EL (cell line): ENCODE measurements at regions not wholly inside any gene's neighbourhood (a gene's known extent, or its start where the extent isn't known, plus 50 kb on each side); places are given as distances from the start of the nearest gene placed in this dataset.
"Not testable (repeated sequence)": the region's sequence is repeated elsewhere in the genome, so short reads cannot be mapped to it uniquely, and the experiment has no call there.

ENCODE experiments used
- DNase-seq: peaks from one replicate; pipeline ENCODE4 v3.0.0-alpha.2; 2016

DNA sequence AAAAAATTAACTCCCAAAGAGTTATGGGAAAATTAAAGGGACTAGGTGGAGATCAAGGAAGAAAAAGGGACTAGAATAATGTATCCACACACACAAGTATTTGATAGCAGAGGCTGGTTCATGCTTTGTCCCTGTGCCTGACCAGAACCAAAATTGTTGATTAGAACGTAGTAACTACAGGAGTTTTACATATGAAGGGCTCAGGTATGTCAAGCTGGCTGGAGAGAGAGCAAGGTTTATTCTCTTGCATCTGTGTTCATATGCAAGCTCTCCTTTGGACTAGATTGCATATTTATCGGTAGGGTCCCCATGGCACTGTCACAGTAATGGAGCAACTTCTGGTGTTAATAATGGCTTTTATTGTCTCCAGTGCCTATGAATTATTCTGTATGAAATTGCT is 239.9 kb upstream of the TRPM3 start:
- no peak for DNase-seq

DNA sequence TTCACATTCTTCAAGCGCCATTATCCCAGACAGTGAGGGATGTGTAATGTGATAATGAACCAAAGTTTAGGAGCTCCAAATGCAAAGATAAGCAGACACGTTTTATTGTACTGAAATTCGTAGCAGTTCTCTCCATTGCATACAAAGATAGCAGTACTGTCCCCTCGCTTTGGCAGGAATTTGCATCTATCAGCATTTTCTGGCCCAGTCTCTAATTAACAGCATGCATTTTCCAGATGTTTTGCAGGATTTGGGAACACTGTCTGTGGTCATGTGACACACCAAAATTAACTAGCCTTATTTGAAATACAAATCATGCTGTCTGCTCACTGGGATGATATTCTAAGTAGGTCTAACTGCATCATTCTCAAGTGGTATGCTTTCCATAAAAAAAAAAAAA is 235.9 kb upstream of the TRPM3 start:
- DNase-seq = no peak

DNA sequence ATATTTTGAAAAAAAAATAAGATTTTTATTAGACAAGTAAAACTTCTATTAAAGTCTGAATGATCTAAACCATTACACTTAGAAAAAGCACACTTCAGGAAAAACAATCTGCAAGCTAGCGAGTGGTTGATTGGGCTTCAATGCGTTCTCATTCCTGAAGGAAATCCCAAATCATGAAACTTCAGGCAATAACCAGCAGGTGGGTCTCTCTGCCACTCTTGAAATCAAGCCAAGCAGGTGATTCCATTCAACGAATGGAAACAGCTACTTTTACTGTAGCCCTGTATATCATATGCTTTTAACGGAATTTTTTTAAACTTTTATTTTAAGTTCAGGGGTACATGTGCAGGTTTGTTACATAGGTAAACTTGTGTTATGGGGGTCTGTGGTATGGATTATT is 234.5 kb upstream of the TRPM3 start:
- DNase-seq = no peak

DNA sequence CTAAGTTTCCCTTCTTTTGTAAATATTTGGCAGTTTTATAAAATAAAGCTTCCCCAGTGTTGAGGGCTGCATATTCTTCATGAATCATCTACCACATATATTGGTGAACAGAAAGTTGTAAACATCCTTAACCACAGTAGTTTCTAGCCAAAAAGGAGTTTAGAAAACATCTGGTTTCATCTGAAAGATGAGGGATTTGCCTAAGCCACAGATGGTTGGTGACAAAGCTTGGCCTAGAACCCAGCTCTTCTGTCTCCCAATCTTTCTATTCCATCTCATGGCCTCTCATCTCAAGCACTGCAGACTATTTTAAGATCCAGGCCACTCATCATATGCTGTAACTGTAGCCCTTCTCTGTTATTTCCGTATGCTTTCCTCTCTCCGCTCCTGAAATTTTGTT is 232.3 kb upstream of the TRPM3 start:
- DNase-seq = peak; percentile 23

DNA sequence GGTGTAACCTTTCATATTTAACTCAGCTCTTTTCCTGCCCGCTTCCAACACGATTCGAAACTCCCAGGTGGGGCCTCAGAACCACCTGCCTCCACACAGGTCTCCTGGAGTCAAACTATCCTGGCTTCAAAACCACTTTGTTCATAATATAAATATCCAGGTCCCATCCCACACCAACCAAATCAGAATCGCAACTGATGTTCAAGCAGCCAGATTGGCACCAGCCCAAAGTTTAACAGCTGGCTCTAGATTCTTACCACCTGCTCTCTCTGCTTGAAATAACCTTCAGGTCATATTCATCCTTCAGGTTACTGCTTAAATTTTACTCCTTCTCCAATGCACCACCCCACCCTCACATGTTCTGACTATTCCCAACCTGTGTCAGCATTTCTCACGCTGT is 231.4 kb upstream of the TRPM3 start:
- DNase-seq = no peak

DNA sequence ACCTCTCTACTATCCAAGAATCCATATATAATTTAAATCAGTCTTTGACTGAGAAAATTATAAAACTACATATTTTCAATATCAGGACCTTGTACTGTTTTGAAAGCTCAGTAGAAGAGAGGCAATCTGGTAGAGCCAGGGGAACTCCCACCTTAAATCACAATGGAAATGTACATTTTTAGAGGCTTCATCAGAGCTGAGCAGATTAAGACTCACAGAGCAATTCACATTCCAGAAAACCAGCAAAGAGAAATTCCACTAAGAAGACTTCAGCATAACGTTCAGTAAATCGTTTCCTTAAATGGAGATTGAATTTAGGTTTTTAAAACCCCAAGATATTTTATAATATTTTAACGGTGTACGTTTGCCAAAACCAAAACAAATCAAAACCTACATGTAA is 227.8 kb upstream of the TRPM3 start:
- peak; percentile 64 for DNase-seq

DNA sequence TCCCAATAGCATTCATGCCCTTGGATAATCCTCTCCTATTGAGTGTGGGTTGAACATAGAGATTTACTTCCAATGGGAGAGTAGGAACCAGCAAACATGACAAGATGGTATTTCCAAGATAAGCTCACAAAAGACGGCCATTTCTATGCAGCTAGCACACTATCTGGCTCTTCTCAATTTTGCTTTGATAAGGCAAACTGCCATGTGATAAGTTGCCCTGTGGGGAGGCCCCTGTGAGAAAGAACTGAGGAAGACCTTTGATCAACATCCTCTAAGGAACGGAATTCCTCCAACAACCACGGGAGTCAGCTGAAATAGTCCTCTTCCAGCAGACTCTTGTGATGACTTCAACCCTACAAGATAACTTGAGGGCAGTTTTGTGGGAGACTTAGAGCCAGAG is 211.9 kb upstream of the TRPM3 start:
- DNase-seq = no peak

DNA sequence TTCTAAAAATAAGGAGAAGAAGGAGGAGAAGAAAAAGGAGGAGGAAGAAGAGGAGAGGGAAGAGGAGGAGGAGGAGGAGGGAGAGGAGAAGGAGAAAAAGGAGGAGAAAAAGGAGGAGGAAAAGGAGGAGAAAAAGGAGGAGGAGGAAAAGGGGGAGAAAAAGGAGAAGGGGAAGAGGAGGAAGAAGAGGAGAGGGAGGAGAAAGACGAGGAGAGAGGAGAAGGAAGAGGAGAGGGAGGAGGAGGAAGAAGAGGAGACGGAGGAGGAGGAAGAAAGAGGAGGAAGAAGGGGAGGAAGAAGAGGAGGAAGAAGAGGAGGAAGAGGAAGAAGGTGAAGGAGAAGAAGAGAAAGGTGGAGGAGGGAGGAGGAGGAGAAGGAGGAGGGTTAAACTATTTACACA is 210.2 kb upstream of the TRPM3 start:
- DNase-seq = no peak

DNA sequence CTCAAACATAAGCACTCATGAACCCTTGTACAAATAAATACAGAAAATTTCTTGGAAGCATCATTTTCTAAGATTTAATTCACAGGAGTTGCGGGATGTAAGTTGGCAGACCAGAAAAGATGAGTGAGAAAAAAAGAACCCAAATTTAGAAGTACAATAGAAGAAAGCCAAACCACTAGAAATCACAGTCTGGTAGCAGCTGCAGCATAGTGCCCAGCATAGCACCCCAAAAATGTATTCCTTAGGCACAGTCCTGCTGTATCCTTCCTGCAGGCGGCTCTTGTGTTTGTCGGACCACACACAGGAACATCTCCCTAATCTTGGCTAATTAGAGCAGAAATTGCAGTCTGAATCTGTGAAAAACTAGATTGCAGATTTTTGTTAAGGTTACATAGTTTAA is 208.5 kb upstream of the TRPM3 start:
- DNase-seq = no peak

DNA sequence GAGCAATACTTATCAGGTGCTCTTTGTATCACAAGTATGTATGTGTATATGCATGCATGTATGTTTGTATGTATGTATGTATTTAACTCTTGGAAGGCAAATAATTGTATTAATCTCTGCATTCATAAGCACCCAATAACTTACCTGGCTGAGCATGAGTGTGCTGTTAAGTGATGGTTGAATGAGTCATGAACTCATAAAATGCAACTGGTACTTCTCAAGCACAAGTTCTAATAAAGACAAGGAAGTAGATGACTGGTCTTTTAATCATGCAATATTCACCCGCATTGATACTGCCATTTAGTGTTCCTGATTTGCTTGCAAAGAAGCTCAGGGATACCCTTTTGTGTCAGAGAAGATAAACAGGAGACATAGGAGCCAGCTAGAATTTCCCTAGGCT is 204.9 kb upstream of the TRPM3 start:
- no peak for DNase-seq

DNA sequence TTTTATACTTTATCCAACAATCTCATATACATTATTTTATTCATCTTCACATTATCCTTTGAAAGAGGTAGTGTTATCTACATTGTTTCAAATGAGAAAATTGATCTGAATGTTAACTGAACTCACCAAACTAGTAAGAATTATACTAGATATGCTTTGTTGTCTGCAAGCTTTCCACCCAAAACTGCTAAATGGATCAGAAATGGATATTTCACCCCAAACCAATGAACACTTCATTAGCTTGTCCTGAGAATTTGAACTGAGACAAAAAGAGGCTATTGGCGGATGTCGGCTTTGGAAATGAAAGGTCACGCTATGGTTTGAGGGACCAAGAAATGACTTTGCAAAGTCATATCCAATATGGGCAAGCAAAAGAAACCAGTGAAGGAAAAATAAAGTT is 201.9 kb upstream of the TRPM3 start:
- DNase-seq = no peak

DNA sequence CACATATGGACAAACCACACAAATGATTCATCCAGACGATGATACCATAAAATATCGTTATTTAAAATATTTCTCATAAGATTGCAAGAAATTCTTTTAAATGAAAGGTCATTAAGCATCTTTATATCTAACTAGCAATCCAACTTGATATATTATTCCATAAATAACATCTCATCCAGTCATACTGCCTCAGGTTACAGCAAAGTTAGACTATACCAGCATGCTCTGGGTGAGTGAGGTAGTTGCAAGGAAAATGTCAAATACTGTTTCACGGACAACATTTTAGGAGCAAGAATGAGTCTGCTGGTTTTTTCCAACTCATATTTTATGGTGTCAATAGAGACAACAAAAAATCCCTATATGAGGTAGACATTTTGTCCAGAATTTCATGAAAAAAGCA is 200.9 kb upstream of the TRPM3 start:
- no peak for DNase-seq

DNA sequence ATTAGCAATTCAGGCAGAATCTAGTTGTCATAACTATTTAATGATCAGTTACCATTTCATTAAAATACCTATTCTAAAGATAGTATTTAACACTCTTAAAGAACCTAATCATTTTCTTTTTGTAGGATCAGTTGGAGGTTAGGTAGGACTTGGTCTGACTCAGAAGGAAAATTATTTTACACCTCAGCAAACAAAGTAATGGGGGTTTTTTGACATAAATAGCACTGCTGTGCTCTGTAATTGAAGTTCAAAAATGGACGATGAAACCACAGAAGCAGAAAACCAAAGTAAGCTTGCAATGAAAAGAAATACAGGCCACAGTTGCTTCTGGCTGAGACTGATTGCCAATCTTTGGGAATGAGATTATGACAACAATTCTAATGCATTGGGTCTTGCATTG is 187.0 kb upstream of the TRPM3 start:
- no peak for DNase-seq

DNA sequence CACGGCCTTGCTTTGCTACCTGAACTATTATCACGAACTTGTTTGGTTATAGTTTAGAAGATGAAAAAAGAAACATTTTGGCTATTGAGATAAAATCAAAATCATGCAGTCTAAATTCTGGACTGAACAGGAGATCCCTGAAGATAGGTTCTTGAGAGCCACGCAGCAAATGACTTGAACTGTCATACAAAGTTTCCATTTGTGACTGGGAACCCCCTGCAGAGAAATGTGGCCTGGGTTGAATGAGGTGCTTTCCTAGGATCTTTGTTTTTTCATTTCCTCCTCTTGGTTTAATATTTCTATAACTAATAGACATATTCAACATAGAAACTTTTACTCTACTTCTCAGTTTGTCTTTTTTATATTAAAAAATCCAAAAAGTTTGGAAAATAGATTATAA is 184.7 kb upstream of the TRPM3 start:
- no peak for DNase-seq

DNA sequence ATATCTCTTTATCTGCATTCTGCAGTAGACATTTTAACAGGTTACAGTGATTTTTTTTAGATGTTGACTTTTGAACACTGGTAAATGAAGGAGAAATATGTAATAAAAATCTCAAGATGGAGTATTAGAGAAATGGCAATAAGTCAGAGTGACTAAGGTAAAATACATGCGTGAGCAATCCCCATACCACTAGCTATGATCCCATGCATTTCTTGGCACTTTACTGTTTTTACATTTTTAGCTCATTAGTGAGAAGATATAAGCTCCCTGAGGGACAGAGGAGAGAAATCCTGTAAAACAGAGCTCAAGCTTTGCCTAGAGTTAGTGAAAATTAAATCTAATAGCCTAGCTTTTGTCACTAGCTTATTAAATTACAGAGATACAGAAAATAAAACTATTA is 181.9 kb upstream of the TRPM3 start:
- DNase-seq = peak; percentile 45

DNA sequence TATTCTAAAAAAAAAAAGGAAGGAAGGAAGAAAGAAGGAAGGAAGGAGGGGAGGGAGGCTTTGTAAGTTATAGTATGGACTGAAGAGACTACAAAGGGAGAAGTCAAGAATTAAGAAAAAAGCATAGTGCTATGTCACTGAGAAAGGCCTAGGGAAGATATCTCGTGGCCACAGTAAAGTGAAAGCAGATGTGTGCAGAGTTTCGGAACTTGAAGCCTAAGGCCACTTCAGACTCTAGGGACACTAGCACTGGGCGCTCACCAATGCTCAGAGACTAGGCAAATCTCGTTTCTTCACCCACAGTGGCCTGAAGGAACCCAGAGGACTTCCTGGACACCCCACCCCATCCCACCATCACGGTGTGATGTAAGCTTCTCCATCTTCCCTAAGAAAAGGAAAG is 181.4 kb upstream of the TRPM3 start:
- peak; percentile 5 for DNase-seq

DNA sequence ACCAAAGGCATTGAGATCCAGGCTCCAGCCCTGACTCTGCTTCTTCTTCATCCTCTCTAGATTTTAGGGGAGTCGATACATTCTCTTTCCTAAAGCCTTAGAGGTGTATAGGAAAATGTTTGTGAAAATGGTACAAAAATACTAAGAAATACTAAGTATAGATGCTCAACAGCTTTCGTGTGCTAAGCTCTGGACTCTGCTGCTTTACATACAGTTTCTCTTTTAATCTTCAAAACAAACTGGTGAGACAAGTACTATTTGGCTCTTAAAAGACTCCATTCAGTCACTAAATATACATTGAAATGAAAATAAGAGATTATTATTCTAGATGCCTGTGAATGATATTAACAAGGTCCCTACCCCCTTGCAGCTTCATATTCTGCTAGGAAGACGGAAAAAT is 174.5 kb upstream of the TRPM3 start:
- DNase-seq = no peak

DNA sequence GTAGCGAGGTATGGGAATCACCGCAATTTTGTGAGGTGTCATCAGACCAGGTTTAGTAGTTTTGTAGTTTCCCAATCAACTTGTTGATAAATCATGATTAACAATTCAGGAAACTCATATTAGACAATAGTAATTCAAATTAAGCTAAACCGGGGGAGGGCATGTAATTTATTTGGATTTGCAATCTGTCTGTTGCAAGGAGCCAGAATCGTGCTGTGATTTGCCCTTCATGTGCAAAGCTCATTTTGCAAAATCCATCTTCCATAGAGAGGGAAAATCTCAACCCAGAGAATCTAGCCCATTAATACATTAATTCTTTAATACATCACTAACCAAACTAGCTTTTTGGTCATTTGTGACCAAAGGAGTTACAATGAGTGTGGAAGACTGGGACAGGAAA is 164.7 kb upstream of the TRPM3 start:
- no peak for DNase-seq

DNA sequence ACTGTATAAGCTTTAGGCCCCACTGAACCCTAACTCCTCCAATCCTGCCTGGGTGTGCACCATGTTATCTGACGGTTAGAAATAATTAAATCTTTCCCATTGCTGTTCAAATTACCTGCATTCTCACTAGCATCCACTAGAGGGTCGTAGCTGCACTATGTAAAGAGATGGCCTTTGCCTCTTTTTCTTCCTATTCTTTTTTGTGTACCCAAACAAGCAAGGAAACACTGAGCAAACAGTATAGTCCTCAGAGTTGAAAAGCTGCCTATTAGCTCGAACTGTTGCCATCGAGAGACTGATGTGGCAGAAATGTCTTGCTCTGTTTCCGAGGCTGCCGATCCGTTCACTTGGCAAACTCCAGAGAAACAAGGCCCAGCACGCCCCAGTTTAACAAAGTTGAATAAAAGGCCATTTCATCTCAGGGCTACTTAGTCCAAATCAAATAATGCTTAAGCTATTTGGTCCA is 163.8 kb upstream of the TRPM3 start:
- DNase-seq = peak; percentile 59

DNA sequence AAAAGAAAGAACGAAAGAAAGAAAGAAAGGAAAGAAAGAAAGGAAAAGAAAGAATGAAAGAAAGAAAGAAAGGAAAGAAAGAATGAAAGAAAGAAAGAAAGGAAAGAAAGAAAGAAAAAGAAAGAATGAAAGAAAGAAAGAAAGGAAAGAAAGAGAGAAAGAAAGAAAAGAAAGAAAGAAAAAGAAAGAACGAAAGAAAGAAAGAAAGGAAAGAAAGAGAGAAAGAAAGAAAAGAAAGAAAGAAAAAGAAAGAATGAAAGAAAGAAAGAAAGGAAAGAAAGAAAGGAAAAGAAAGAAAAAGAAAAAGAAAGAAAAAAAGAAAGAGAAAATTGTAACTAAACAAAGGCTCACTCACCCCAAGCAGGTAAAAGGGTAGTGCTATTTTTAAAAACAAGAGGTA is 160.7 kb upstream of the TRPM3 start:
- not testable (repeated sequence) for DNase-seq

DNA sequence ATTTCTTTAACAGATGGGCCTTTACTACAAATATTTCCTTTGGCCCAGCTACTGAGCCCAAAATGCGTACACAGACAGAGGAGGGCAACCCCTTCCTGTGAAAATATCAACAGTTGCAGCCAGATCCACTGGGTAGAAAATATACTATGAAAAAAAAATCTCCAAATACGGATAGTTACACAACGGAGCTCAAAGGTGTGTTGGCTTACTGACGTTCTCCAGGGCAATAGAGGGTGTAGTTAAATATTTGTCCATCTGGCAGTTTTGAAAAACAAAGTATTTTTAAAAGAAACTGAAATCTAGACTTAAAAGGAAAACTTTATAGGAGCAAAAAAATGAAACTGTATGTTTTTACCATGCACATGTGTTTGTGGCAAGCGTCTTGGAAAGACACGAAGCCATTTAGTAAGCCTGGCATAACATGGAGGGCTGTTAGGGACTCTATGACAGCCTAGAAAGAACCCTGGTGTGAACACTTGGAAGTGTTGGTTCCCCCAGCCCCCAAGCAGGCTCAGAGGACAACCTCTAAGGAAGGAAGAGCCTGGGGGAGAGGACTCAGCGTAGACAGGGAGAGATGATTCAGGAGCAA is 157.8 kb upstream of the TRPM3 start:
- no peak for DNase-seq

DNA sequence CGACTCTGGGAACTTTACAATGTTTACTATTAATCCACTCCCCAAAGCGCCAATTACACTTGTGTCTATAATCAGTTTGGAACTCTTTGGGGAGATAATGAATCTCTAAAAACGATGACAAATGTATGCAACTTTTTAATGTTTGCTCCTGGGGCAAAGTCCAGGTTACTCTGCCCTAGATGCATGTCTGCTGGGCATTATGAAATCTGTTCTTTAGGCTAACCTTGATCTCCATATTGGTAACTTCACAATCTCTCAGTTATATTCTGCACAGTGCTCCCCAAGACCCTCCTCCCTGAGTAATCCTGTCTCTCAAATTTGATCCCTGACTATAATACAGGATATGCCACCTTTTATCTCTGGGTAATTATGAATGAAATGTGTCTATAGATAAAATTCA is 152.2 kb upstream of the TRPM3 start:
- no peak for DNase-seq

DNA sequence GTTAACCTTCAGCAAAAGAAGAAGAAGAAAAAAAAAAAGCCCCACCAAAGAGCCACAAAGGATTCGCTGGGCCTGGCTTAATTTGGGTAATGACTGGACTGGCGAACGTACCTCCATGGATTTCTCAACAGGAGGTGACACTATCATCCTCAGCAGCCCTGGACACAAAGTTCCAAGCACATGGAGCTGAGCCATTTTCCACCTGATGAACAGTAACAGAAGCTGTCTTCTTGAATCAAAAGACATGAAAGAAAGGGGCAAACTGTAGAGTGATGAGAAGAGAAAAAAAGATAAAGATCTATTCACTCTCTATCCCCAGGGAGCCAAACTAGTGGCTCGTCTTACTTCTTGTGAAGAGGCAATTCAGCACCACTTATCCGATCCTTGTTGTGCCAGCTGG is 150.2 kb upstream of the TRPM3 start:
- DNase-seq = no peak

DNA sequence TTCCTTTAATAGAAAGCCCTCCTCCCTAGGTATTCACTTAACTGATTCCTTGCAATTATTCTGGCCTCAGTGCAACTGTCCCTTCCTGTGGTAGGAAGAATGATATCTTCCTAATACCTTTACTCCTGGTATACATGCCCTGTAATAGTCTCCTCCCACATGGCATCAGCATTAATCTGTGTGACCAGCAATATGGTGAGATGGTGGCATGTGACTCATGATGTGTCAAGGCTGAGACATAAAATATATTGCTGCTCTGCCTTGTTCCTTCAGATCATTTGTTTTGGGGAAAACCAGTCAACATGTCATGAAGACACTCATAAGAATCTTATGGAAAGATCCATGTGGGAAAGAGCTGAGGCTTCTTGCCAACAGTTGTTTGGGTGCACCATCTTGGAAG is 149.1 kb upstream of the TRPM3 start:
- peak; percentile 2 for DNase-seq

DNA sequence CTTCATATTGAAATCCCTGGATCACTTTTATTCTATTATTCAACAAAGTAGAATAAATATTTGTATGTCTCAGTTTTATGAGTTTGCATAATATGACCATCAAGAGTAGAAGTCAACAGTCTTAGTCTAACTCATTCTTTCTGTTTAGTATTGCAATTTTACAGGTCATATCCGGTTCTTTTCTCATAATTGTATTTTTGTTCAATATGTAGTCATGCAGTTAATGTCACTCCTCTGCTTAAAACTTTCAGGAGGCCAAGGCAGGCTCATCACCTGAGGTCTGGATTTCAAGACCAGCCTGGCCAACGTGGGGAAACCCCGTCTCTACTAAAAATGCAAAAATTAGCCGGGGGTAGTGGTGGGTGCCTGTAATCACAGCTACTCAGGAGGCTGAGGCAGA is 148.4 kb upstream of the TRPM3 start:
- DNase-seq = no peak
